Neural cell (in vitro differentiated cells): ENCODE measurements at regions not wholly inside any gene's neighbourhood (a gene's known extent, or its start where the extent isn't known, plus 50 kb on each side); places are given as distances from the start of the nearest gene placed in this dataset.

Experiments
- H2AFZ ChIP-seq: fragments of 200-600, 300-800 bp; sonication (generic), shearing (Covaris generic); 2 replicates; pipeline ENCODE4 v1.6.0; 2014; ENCODE audit warnings: low read depth, mild to moderate bottlenecking, antibody characterized with exemption, low read length, moderate library complexity
- H3F3A ChIP-seq: fragments of 200-600 bp; shearing (Covaris generic); 2 replicates; pipeline ENCODE4 v1.6.1; 2016; ENCODE audit warnings: mild to moderate bottlenecking, moderate library complexity, mixed read lengths, antibody characterized with exemption, low read length; ENCODE audit not compliant: insufficient read depth, poor library complexity, severe bottlenecking
- H3K27ac ChIP-seq: fragments of 200-600, 300-800 bp; sonication (generic), shearing (Covaris generic); 2 replicates; pipeline ENCODE4 v1.5.1; 2014; ENCODE audit warnings: mild to moderate bottlenecking, low read length, moderate library complexity
- H3K27me3 ChIP-seq: fragments of 300-800, 200-600 bp; sonication (generic), shearing (Covaris generic); 2 replicates; pipeline ENCODE4 v1.6.0; 2014; ENCODE audit warnings: mild to moderate bottlenecking, low read depth, low read length, moderate library complexity; ENCODE audit not compliant: insufficient read depth
- H3K36me3 ChIP-seq: fragments of 300-800, 200-600 bp; sonication (generic), shearing (Covaris generic); 2 replicates; pipeline ENCODE4 v1.5.1; 2014; ENCODE audit warnings: mild to moderate bottlenecking, antibody characterized with exemption, low read length, moderate library complexity; ENCODE audit not compliant: insufficient read depth
- H3K4me2 ChIP-seq: fragments of 300-800, 200-600 bp; sonication (generic), shearing (Covaris generic); 2 replicates; pipeline ENCODE4 v1.6.0; 2014; ENCODE audit warnings: mild to moderate bottlenecking, low read length
- H3K4me3 ChIP-seq: fragments of 300-800, 200-600 bp; sonication (generic), shearing (Covaris generic); 2 replicates; pipeline ENCODE4 v1.5.1; 2014; ENCODE audit warnings: mild to moderate bottlenecking, low read length, moderate library complexity
- H3K79me2 ChIP-seq: fragments of 200-600 bp; shearing (Covaris generic); replicated peaks from 2 replicates; pipeline ENCODE4 v1.6.0; 2014; ENCODE audit warnings: mild to moderate bottlenecking, low read length, moderate library complexity; ENCODE audit not compliant: insufficient read depth
- H3K9ac ChIP-seq: fragments of 300-800, 200-600 bp; sonication (generic), shearing (Covaris generic); 2 replicates; pipeline ENCODE4 v1.6.1; 2016; ENCODE audit warnings: mild to moderate bottlenecking, low read length, mixed read lengths
- H3K9me2 ChIP-seq: fragments of 200-600 bp; shearing (Covaris generic); 2 replicates; pipeline ENCODE4 v1.6.1; 2016; ENCODE audit warnings: mild to moderate bottlenecking, low read length, mixed read lengths; ENCODE audit not compliant: insufficient read depth
- H3K9me3 ChIP-seq: fragments of 200-600, 300-800 bp; sonication (generic), shearing (Covaris generic); 2 replicates; pipeline ENCODE4 v1.6.1; 2016; ENCODE audit warnings: mild to moderate bottlenecking, mixed run types, low read length, moderate library complexity, mixed read lengths
- H4K20me1 ChIP-seq: fragments of 200-600 bp; shearing (Covaris generic); 2 replicates; pipeline ENCODE4 v1.6.1; 2016; ENCODE audit warnings: mild to moderate bottlenecking, mixed run types; ENCODE audit not compliant: insufficient read depth
- CTCF ChIP-seq: fragments of 450-650 bp; IDR thresholded peaks from 2 replicates; pipeline ENCODE4 v1.5.1; 2014; ENCODE audit warnings: antibody characterized with exemption, mild to moderate bottlenecking, moderate library complexity; ENCODE audit not compliant: poor library complexity, severe bottlenecking
- EP300 ChIP-seq: fragments of 450-650 bp; conservative IDR thresholded peaks from 2 replicates; pipeline ENCODE4 v1.6.1; 2014; ENCODE audit warnings: antibody characterized with exemption, mild to moderate bottlenecking, moderate library complexity; ENCODE audit not compliant: poor library complexity, severe bottlenecking
- MXI1 ChIP-seq: fragments of 450-650 bp; conservative IDR thresholded peaks from 2 replicates; pipeline ENCODE4 v1.6.1; 2014; ENCODE audit warnings: antibody characterized with exemption, mild to moderate bottlenecking; ENCODE audit not compliant: poor library complexity, severe bottlenecking
- POLR2AphosphoS5 ChIP-seq: IDR thresholded peaks from 2 replicates; pipeline ENCODE4 v1.6.1; 2012
- RAD21 ChIP-seq: fragments of 450-650 bp; conservative IDR thresholded peaks from 2 replicates; pipeline ENCODE4 v1.6.1; 2014; ENCODE audit warnings: antibody characterized with exemption, mild to moderate bottlenecking, moderate library complexity
- REST ChIP-seq: IDR thresholded peaks from 2 replicates; pipeline ENCODE4 v1.6.1; 2012; ENCODE audit warnings: borderline replicate concordance
- SMC3 ChIP-seq: fragments of 450-650 bp; conservative IDR thresholded peaks from 2 replicates; pipeline ENCODE4 v1.6.1; 2014; ENCODE audit warnings: antibody characterized with exemption, mild to moderate bottlenecking, moderate library complexity; ENCODE audit not compliant: poor library complexity
- TAF1 ChIP-seq: IDR thresholded peaks from 2 replicates; pipeline ENCODE4 v1.6.1; 2012; ENCODE audit warnings: low read depth

GRCh38 chr16:88281858-88282563, 100.7 kb upstream of the ZNF469 start:
- TF ChIP-seq MXI1 (no peak), SMC3 (no peak)
- Histone ChIP-seq H3K9me3 (peaks cover 6% of the 10 kb centered on the region), H3K9me2 (no peaks in the 10 kb centered on the region), H2AFZ (no peak overlapping the region), H3K27ac (peak overlapping the region; percentile 81), H3K36me3 (no peaks in the 10 kb centered on the region), H3K4me2 (no peak overlapping the region), H3K79me2 (no peaks in the 10 kb centered on the region), H3K9ac (peak overlapping the region; percentile 52), H3K4me3 (peak overlapping the region; percentile 45), H3F3A (no peaks in the 10 kb centered on the region), H4K20me1 (no peaks in the 10 kb centered on the region), H3K27me3 (no peaks in the 10 kb centered on the region)

- no peaks in the 10 kb centered on the region for H3F3A ChIP-seq
- H2AFZ ChIP-seq: no peak overlapping the region
- H3K27ac ChIP-seq: peak overlapping the region; percentile 81
Observed at GRCh38 chr16:88282564-88283395, 100.0 kb upstream of the ZNF469 start.

GRCh38 chr16:88283596-88283995, 99.2 kb upstream of the ZNF469 start:
- no peaks in the 10 kb centered on the region for H3F3A ChIP-seq
- no peaks in the 10 kb centered on the region for H4K20me1 ChIP-seq
- no peak overlapping the region for H3K9ac ChIP-seq
- peak overlapping the region; percentile 81 for H3K27ac ChIP-seq
- no peaks in the 10 kb centered on the region for H3K36me3 ChIP-seq
- H3K9me3 ChIP-seq: peaks cover 6% of the 10 kb centered on the region
- no peaks in the 10 kb centered on the region for H3K27me3 ChIP-seq
- peak overlapping the region; percentile 45 for H3K4me3 ChIP-seq
- H2AFZ ChIP-seq: no peak overlapping the region
- H3K4me2 ChIP-seq: no peak overlapping the region
- no peaks in the 10 kb centered on the region for H3K9me2 ChIP-seq
- H3K79me2 ChIP-seq: no peaks in the 10 kb centered on the region
- TF ChIP-seq EP300 (no peak), TAF1 (no peak), REST (no peak), CTCF (no peak), RAD21 (no peak), SMC3 (no peak), MXI1 (no peak)

More at GRCh38 chr16:88282564-88283395, 100.0 kb upstream of the ZNF469 start:
- peak overlapping the region; percentile 52 for H3K9ac ChIP-seq
- H3K79me2 ChIP-seq: no peaks in the 10 kb centered on the region
- no peaks in the 10 kb centered on the region for H3K36me3 ChIP-seq
- no peak overlapping the region for H3K4me2 ChIP-seq
- no peaks in the 10 kb centered on the region for H4K20me1 ChIP-seq
- H3K27me3 ChIP-seq: no peaks in the 10 kb centered on the region
- TF ChIP-seq REST: no peak
- peak; percentile 49 for TF ChIP-seq POLR2AphosphoS5
- H3K9me3 ChIP-seq: peaks cover 6% of the 10 kb centered on the region
- no peaks in the 10 kb centered on the region for H3K9me2 ChIP-seq
- H3K4me3 ChIP-seq: peak overlapping the region; percentile 45
